ENCODE measurements at regions not wholly inside any gene's neighbourhood (a gene's known extent, or its start where the extent isn't known, plus 50 kb on each side); places are given as distances from the start of the nearest gene placed in this dataset.

GRCh38 chr12:116397148-116397547, 119.7 kb upstream of the MED13L start:
- WGBS, 2 donors (ENCODE audit: low coverage in 1 of 2) = 63% methylated on average over 3 of the region's 3 CpGs; no CpG with 5 or more reads in 1 of the 2 donors
- DNase-seq = no peak
- no peak for TF ChIP-seq EP300 (IDR thresholded peaks at IDR 0.05; ENCODE audit: low read depth)
- no peak for TF ChIP-seq CTCF (IDR thresholded peaks at IDR 0.05)
- TF ChIP-seq POLR2A (IDR thresholded peaks at IDR 0.05) = no peak
- TF ChIP-seq POLR2AphosphoS5 (IDR thresholded peaks at IDR 0.05) = no peak
- no peaks in the 10 kb centered on the region for H3K4me1 ChIP-seq
- H3K36me3 ChIP-seq = no peaks in the 10 kb centered on the region
- intact Hi-C loops (cut with DNase I; ENCODE audit: low total_unique reads) = no loop called here
- peaks cover 0 to 2% of the 10 kb centered on the region in 2 donors for H3K9me3 ChIP-seq
- no peaks in the 10 kb centered on the region for H3K27me3 ChIP-seq
- H3K4me3 ChIP-seq = no peak overlapping the region
- in situ Hi-C loops (cut with MboI; ENCODE audit: low pct_ligation_motif_present in 1 of 4, low pct_unique_long_range_greater_than_20kb in 1 of 4, low sequenced_read_pairs in 3 of 4) = no loop called here
- H3K27ac ChIP-seq = no peak overlapping the region

- no peaks in the 10 kb centered on the region for H3K4me1 ChIP-seq
- intact Hi-C loops (cut with DNase I; ENCODE audit: low total_unique reads) = no loop called here
- DNase-seq = no peak
- peaks cover 0 to 2% of the 10 kb centered on the region in 2 donors for H3K9me3 ChIP-seq
- H3K27me3 ChIP-seq = no peaks in the 10 kb centered on the region
- TF ChIP-seq POLR2A (IDR thresholded peaks at IDR 0.05) (no peak), CTCF (IDR thresholded peaks at IDR 0.05) (no peak), POLR2AphosphoS5 (IDR thresholded peaks at IDR 0.05) (no peak), EP300 (IDR thresholded peaks at IDR 0.05; ENCODE audit: low read depth) (no peak)
- H3K4me3 ChIP-seq = no peak overlapping the region
- no peak overlapping the region for H3K27ac ChIP-seq
- in situ Hi-C loops (cut with MboI; ENCODE audit: low pct_ligation_motif_present in 1 of 4, low pct_unique_long_range_greater_than_20kb in 1 of 4, low sequenced_read_pairs in 3 of 4) = no loop called here
- H3K36me3 ChIP-seq = no peaks in the 10 kb centered on the region
Observed at GRCh38 chr12:116398193-116398592, 120.7 kb upstream of the MED13L start.

- 80 to 89% methylated on average over 1 of the region's 1 CpG for WGBS, 2 donors (ENCODE audit: low coverage in 1 of 2)
- in situ Hi-C loops (cut with MboI; ENCODE audit: low pct_ligation_motif_present in 1 of 4, low pct_unique_long_range_greater_than_20kb in 1 of 4, low sequenced_read_pairs in 3 of 4) = no loop called here
Observed at GRCh38 chr12:116399055-116399454, 121.6 kb upstream of the MED13L start.

GRCh38 chr12:116400636-116401372, 123.3 kb upstream of the MED13L start:
- H3K36me3 ChIP-seq = no peaks in the 10 kb centered on the region
- no peak overlapping the region for H3K27ac ChIP-seq
- H3K27me3 ChIP-seq = no peaks in the 10 kb centered on the region
- intact Hi-C loops (cut with DNase I; ENCODE audit: low total_unique reads) (no loop called here), in situ Hi-C loops (cut with MboI; ENCODE audit: low pct_ligation_motif_present in 1 of 4, low pct_unique_long_range_greater_than_20kb in 1 of 4, low sequenced_read_pairs in 3 of 4) (no loop called here)
- TF ChIP-seq EP300 (IDR thresholded peaks at IDR 0.05; ENCODE audit: low read depth) = no peak
- TF ChIP-seq CTCF (IDR thresholded peaks at IDR 0.05) = no peak
- TF ChIP-seq POLR2A (IDR thresholded peaks at IDR 0.05) = no peak
- no peak for TF ChIP-seq POLR2AphosphoS5 (IDR thresholded peaks at IDR 0.05)
- WGBS, 2 donors (ENCODE audit: low coverage in 1 of 2) = 64 to 72% methylated on average over 4 of the region's 4 CpGs
- peaks cover 0 to 5% (median 0%) of the 10 kb centered on the region in 4 donors for H3K4me1 ChIP-seq
- H3K4me3 ChIP-seq = no peak overlapping the region
- no peak for DNase-seq
- peaks cover 0 to 2% of the 10 kb centered on the region in 2 donors for H3K9me3 ChIP-seq

More at GRCh38 chr12:116399055-116399454, 121.6 kb upstream of the MED13L start:
- Histone ChIP-seq H3K4me1 (no peaks in the 10 kb centered on the region), H3K4me3 (no peak overlapping the region), H3K9me3 (peaks cover 0 to 2% of the 10 kb centered on the region in 2 donors), H3K36me3 (no peaks in the 10 kb centered on the region), H3K27ac (no peak overlapping the region), H3K27me3 (no peaks in the 10 kb centered on the region)
- intact Hi-C loops (cut with DNase I; ENCODE audit: low total_unique reads) = no loop called here
- TF ChIP-seq POLR2AphosphoS5 (IDR thresholded peaks at IDR 0.05) = no peak
- no peak for TF ChIP-seq EP300 (IDR thresholded peaks at IDR 0.05; ENCODE audit: low read depth)
- no peak for TF ChIP-seq POLR2A (IDR thresholded peaks at IDR 0.05)
- TF ChIP-seq CTCF (IDR thresholded peaks at IDR 0.05) = no peak
- no peak for DNase-seq
